ENCODE measurements at regions not wholly inside any gene's neighbourhood (a gene's known extent, or its start where the extent isn't known, plus 50 kb on each side); places are given as distances from the start of the nearest gene placed in this dataset.

DNA sequence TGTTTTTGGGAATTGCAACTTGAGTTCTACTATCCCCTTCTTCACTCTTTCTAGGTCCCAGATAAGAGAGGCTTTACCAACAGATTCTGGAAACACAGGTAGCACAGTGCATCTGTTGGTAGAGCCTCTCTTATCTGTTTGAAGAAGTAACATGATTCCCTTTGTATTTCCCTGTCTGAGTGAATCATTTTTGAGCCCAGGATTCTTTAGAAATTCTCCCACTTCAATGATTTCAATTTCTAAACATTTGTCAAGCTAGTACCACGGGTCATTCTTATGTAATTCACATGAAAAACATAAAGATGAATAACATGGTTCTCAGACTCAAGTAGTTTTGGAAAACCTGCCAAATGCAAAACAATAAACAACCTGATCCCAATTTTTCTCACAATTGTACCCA, 72.0 kb upstream of the DUSP10 start:
- Histone ChIP-seq H3K27ac (ENCODE audit: low read depth, low read length) (no peak overlapping the region), H3K36me3 (ENCODE audit: control insufficient read depth in 2 of 4, insufficient read depth in 4 of 4, low read length in 3 of 4) (no peaks in the 10 kb centered on the region), H3K18ac (ENCODE audit: extremely low read depth, low read length) (no peak overlapping the region), H2AK5ac (ENCODE audit: low read depth, low read length) (no peak overlapping the region), H4K5ac (ENCODE audit: insufficient read length, low read depth, low read length) (no peak overlapping the region), H4K20me1 (replicated peaks in 1 of 2; ENCODE audit: control insufficient read depth in 1 of 2, insufficient read depth in 2 of 2, low read length in 2 of 2) (no peaks in the 10 kb centered on the region), H3K4me1 (replicated peaks in 1 of 4; ENCODE audit: control insufficient read depth in 3 of 4, insufficient read depth in 4 of 4, low read length in 3 of 4) (peaks cover 0 to 4% (median 0%) of the 10 kb centered on the region in 4 experiments; a peak in 1 of 7 replicates), H3K4ac (replicated peaks; ENCODE audit: insufficient read length, low read depth, low read length) (no peak overlapping the region), H3K4me2 (ENCODE audit: insufficient read depth in 1 of 2, low read depth in 2 of 2, low read length in 2 of 2) (no peak overlapping the region), H3K9ac (replicated peaks in 1 of 4; ENCODE audit: extremely low read depth in 1 of 4, low read depth in 3 of 4, low read length in 3 of 4) (no peak overlapping the region), H4K8ac (ENCODE audit: extremely low read depth, insufficient read depth, low read length) (no peak overlapping the region), H3K79me1 (ENCODE audit: low read depth, low read length) (no peaks in the 10 kb centered on the region), H2BK20ac (ENCODE audit: low read length) (no peak overlapping the region), H2AFZ (ENCODE audit: low read length) (no peak overlapping the region), H4K91ac (replicated peaks; ENCODE audit: insufficient read length, low read length) (no peak overlapping the region), H3K23ac (ENCODE audit: insufficient read length) (no peak overlapping the region), H2BK12ac (ENCODE audit: low read depth, low read length) (no peak overlapping the region), H3K23me2 (ENCODE audit: low read depth, low read length) (no peaks in the 10 kb centered on the region), H3K79me2 (ENCODE audit: control insufficient read depth in 1 of 2, insufficient read depth in 2 of 2, low read length in 2 of 2) (no peaks in the 10 kb centered on the region), H2BK5ac (ENCODE audit: low read depth, low read length) (no peak overlapping the region), H3K9me3 (ENCODE audit: insufficient read depth in 2 of 2, low read depth in 1 of 2, low read length in 1 of 2) (no peaks in the 10 kb centered on the region), H3K4me3 (ENCODE audit: extremely low read depth in 1 of 4, insufficient read depth in 2 of 4, low read depth in 3 of 4, low read length in 4 of 4) (no peak overlapping the region), H2BK120ac (replicated peaks; ENCODE audit: low read depth, low read length) (no peak overlapping the region), H3K14ac (ENCODE audit: insufficient read length) (no peak overlapping the region), H3K27me3 (replicated peaks in 1 of 4; ENCODE audit: control insufficient read depth in 3 of 4, extremely low read depth in 1 of 4, insufficient read depth in 3 of 4, low read length in 3 of 4) (no peaks in the 10 kb centered on the region), H2BK15ac (ENCODE audit: low read length) (no peak overlapping the region), H3K56ac (replicated peaks; ENCODE audit: insufficient read length, low read depth, low read length) (no peak overlapping the region)
- CTCF ChIA-PET (ENCODE audit: partially characterized antibody) = interaction anchor here (1.1 kb wide), 1 partner anchor 647 kb away, joined by 3 read pairs; no protein-coding TSS in a partner anchor
- 78% methylated on average over 1 of the region's 1 CpG; no CpG with 5 or more reads in 1 of the 2 experiments for WGBS, 2 experiments (ENCODE audit: extremely low coverage in 1 of 2, insufficient coverage in 1 of 2, insufficient read length in 1 of 2, insufficient replicate concordance in 2 of 2, low coverage in 1 of 2, low lambda C conversion rate in 2 of 2, missing lambda C conversion rate in 1 of 2)
- POLR2A ChIA-PET (ENCODE audit: partially characterized antibody) = no interaction called here
- FAIRE-seq (no peak), DNase-seq (ENCODE audit: low read depth in 1 of 2, low spot score in 2 of 2) (no peak)
- TF ChIP-seq TAF1 (IDR thresholded peaks at IDR 0.05; ENCODE audit: low read depth, low read length) (no peak), NRF1 (IDR thresholded peaks at IDR 0.05; ENCODE audit: low read depth, low read length) (no peak)

All from H1 (cell line).